RWPE1 (cell line): ENCODE measurements at regions not wholly inside any gene's neighbourhood (a gene's known extent, or its start where the extent isn't known, plus 50 kb on each side); places are given as distances from the start of the nearest gene placed in this dataset.

Experiments
- CTCF ChIA-PET: fragments of 350-600 bp; sonication (Branson Sonifier 250); formaldehyde crosslinking; extraction: SDS; loops from one replicate; lab custom pipeline; 2021; lab: Yijun Ruan, JAX
- POLR2A ChIA-PET: fragments of 400-600 bp; formaldehyde crosslinking; extraction: SDS; loops from one replicate; lab custom pipeline; 2020; ENCODE audit warnings: antibody characterized with exemption; ENCODE audit not compliant: low non-redundant PET; lab: Yijun Ruan, JAX
- DNase-seq: peaks from one replicate; pipeline ENCODE4 v3.0.0; 2012; ENCODE audit warnings: low spot score
- H3K27ac ChIP-seq: fragments of 450-650 bp; 2 replicates; pipeline ENCODE4 v1.5.1; 2017
- TF ChIP-seq, protein P1 (sequence below): fragments of 450-650 bp; conservative IDR thresholded peaks from 2 replicates; pipeline ENCODE4 v1.5.1; 2017; ENCODE audit warnings: low read depth, mild to moderate bottlenecking

DNA sequence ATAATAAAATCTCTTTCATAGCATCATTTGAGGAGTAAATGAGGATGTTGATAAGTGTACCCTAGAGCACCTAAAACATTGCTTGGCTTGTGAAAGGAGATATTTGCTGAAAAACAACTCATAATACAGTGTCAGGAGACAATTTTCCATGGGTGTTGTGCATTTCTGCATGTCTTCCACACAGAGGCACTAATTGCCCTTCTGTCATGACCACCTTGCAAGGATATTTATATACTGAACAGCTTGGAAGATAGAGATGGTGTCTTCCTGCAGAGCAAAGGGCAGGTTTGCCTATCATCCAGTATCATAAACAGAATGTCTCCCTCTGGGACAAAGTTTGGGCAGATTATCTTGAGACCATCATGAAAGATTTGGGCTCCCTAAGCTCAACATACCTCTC is 495.2 kb upstream of the LRRN3 start:
- no peak for DNase-seq
- ChIA-PET CTCF (interaction anchor here (0.6 kb wide), 2 partner anchors 14 to 359 kb away, joined by 3 read pairs; no protein-coding TSS in a partner anchor), POLR2A (no interaction called here)
- H3K27ac ChIP-seq = no peak overlapping the region
- TF ChIP-seq, protein P1, sequence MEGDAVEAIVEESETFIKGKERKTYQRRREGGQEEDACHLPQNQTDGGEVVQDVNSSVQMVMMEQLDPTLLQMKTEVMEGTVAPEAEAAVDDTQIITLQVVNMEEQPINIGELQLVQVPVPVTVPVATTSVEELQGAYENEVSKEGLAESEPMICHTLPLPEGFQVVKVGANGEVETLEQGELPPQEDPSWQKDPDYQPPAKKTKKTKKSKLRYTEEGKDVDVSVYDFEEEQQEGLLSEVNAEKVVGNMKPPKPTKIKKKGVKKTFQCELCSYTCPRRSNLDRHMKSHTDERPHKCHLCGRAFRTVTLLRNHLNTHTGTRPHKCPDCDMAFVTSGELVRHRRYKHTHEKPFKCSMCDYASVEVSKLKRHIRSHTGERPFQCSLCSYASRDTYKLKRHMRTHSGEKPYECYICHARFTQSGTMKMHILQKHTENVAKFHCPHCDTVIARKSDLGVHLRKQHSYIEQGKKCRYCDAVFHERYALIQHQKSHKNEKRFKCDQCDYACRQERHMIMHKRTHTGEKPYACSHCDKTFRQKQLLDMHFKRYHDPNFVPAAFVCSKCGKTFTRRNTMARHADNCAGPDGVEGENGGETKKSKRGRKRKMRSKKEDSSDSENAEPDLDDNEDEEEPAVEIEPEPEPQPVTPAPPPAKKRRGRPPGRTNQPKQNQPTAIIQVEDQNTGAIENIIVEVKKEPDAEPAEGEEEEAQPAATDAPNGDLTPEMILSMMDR = no peak

DNA sequence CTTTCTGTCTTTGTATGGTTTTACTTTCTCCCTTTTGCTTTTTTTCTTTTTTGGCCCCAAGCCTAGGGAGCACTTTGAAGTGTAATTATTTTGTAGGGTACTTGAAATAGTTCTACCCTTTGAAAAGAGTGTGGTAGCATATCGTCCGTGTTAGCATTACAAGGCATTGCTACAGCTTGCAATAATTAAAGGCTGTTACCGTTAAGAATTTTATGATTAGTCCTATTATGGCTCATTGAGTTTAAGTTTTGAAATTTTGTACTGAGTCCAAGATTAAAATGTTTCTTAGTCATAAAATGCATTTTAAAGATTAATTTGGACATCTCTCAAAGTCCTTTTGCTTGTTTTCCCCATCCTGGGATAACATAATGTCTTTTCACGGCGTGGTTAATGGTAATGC is 490.0 kb upstream of the LRRN3 start:
- ChIA-PET CTCF (no interaction called here), POLR2A (no interaction called here)
- no peak overlapping the region for H3K27ac ChIP-seq
- TF ChIP-seq, protein P1 = no peak
- no peak for DNase-seq

DNA sequence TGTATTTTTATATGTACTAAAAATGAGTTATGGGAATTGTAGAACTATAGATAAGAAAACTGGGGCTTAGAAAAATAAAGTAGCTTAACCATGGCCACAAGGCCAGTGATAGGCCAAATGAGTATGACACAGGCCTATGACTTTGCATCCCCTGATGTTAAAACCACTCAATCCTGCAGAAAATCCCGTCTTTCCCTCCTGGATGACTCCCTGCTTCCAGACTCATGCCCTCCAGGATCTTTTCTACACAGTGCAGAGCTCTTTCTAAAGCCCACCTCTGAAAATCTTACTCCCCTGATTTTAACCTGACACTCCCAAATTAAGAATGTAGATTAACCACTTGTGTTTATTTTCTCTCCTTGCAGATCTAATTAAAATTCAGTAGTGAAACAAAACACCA is 489.2 kb upstream of the LRRN3 start:
- POLR2A ChIA-PET = no interaction called here
- no peak overlapping the region for H3K27ac ChIP-seq
- no peak for DNase-seq
- CTCF ChIA-PET = no interaction called here
- TF ChIP-seq, protein P1 = no peak

DNA sequence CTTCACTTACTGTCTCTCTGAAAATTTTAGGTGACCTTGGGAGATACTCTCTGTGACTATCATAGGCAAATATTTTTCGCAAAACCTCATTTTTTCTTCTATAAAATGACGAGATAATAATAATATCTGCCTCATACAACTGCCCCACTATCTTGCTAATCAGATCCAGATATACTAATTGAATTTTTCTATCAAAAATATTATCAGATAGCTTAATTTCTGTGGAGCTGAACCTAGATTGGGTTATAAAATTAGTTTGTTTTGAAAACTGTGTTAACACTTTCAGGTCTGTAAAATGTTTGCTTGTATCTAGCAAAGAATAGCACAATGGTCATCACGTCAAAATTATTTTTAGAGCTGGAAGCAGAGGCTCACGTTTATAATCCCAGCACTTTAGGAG is 486.7 kb upstream of the LRRN3 start:
- CTCF ChIA-PET = no interaction called here
- TF ChIP-seq, protein P1 = no peak
- H3K27ac ChIP-seq = no peak overlapping the region
- POLR2A ChIA-PET = no interaction called here
- no peak for DNase-seq

DNA sequence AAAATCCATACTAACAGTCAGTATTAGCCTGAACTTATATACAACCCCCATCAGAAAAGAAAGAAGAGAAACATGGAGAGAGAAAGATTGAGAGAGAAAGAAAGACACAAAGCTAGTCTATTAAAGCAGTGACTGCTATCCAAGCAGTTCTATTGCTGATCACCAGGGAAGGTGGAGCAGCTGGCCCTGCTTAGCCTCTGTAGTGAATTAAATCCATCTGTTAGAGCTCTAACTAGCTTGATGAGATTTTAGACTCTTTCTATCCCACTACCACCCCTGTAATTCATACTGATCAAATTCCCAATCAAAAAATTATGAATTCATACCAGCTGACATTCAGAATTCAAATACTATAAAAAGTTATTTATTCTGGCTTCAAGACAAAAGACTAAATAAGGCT is 486.0 kb upstream of the LRRN3 start:
- ChIA-PET POLR2A (no interaction called here), CTCF (interaction anchor here (0.6 kb wide), 1 partner anchor 378 kb away, joined by 3 read pairs; no protein-coding TSS in a partner anchor)
- TF ChIP-seq, protein P1 = no peak
- no peak overlapping the region for H3K27ac ChIP-seq
- DNase-seq = no peak

DNA sequence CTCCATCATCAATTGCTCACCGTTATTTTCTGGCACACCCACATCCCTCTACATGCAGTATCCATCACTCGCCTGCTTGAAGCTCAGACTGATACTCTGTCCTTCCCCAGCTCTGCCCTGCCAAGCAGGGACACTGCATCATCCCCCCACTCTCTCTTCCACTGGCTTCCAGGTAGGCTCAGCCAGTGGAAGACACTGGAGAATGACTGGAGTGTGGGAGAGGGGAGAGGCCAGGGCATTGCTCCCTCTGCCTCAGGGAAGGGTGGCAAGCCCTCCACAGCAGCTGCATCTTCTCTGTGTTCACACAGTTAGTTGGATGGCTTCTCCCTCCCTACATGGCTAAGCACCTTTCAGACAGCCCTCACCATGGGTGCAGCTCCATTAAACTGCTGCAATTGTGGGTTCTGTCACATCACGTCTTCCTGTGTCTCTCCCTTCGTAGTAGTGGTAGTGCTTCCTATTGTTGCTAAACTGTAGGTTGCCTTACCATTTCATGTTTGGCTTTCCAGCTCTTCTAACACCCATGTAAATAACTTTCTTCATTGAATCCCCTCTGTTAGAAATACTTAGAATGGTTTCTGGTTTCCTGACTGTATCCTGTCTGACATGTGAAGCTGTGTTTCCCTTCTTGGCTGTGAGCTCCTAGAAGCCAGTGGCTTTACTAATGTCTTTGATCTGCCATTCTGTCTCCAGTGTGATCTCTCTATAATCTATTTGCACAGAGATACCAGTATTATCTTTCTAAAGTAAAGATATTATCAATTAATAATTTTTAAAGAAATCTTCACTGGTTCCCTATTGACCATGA is 483.7 kb upstream of the LRRN3 start:
- DNase-seq = no peak
- POLR2A ChIA-PET = no interaction called here
- no peak overlapping the region for H3K27ac ChIP-seq
- TF ChIP-seq, protein P1 = no peak
- CTCF ChIA-PET = no interaction called here
